Stimulated activated CD4-positive, alpha-beta T cell treated with anti-CD3 and anti-CD28 coated beads, Interleukin-1b, Interleukin-23, amount 100 ng/mL, for 48 hours (primary cell): ENCODE measurements at regions not wholly inside any gene's neighbourhood (a gene's known extent, or its start where the extent isn't known, plus 50 kb on each side); places are given as distances from the start of the nearest gene placed in this dataset.

Experiments used
- DNase-seq: peaks from one replicate; pipeline ENCODE4 v3.0.0-alpha.2; 2020

GRCh38 chr3:72559385-72559784 lies 288.9 kb downstream of the SHQ1 start:
- no peak for DNase-seq

- no peak for DNase-seq
These were observed 290.2 kb downstream of the SHQ1 start for GRCh38 chr3:72558001-72558400.

- no peak for DNase-seq
These were observed 292.5 kb downstream of the SHQ1 start for GRCh38 chr3:72555714-72556113.

GRCh38 chr3:72554689-72555088 lies 293.6 kb downstream of the SHQ1 start:
- DNase-seq = no peak

GRCh38 chr3:72553298-72553697 lies 294.9 kb downstream of the SHQ1 start:
- no peak for DNase-seq

- DNase-seq = no peak
These were observed 297.5 kb downstream of the SHQ1 start for GRCh38 chr3:72550582-72551262.

GRCh38 chr3:72549761-72550581 lies 298.3 kb downstream of the SHQ1 start:
- DNase-seq = no peak

- DNase-seq = no peak
These were observed 299.3 kb downstream of the SHQ1 start for GRCh38 chr3:72548981-72549380.

- no peak for DNase-seq
These were observed 299.8 kb downstream of the SHQ1 start for GRCh38 chr3:72548461-72548860.

GRCh38 chr3:72547183-72547582 lies 301.1 kb downstream of the SHQ1 start:
- DNase-seq = no peak

GRCh38 chr3:72544239-72544638 lies 304.0 kb downstream of the SHQ1 start:
- DNase-seq = no peak

GRCh38 chr3:72543246-72543645 lies 305.0 kb downstream of the SHQ1 start:
- DNase-seq = no peak

GRCh38 chr3:72542781-72543180 lies 305.5 kb downstream of the SHQ1 start:
- no peak for DNase-seq

GRCh38 chr3:72539856-72540255 lies 308.4 kb downstream of the SHQ1 start:
- no peak for DNase-seq

- DNase-seq = peak; percentile 10
These were observed 310.0 kb downstream of the SHQ1 start for GRCh38 chr3:72538070-72538745.

- no peak for DNase-seq
These were observed 310.8 kb downstream of the SHQ1 start for GRCh38 chr3:72537448-72537847.

- DNase-seq = no peak
These were observed 311.4 kb downstream of the SHQ1 start for GRCh38 chr3:72536878-72537267.

GRCh38 chr3:72536206-72536877 lies 311.9 kb downstream of the SHQ1 start:
- peak; percentile 21 for DNase-seq

- no peak for DNase-seq
These were observed 312.5 kb downstream of the SHQ1 start for GRCh38 chr3:72535772-72536171.

- no peak for DNase-seq
These were observed 314.4 kb downstream of the SHQ1 start for GRCh38 chr3:72533591-72534473.

- no peak for DNase-seq
These were observed 317.8 kb downstream of the SHQ1 start for GRCh38 chr3:72530426-72530825.

- DNase-seq = no peak
These were observed 319.2 kb downstream of the SHQ1 start for GRCh38 chr3:72529081-72529480.
